HUES48 (cell line): ENCODE measurements at regions not wholly inside any gene's neighbourhood (a gene's known extent, or its start where the extent isn't known, plus 50 kb on each side); places are given as distances from the start of the nearest gene placed in this dataset.
"Not testable (repeated sequence)": the region's sequence is repeated elsewhere in the genome, so short reads cannot be mapped to it uniquely, and the experiment has no call there.

ENCODE experiments used
- H3K27ac ChIP-seq: one replicate; pipeline ENCODE4 v1.7.0; 2013; ENCODE audit warnings: low read depth, low read length, inconsistent platforms
- H3K27me3 ChIP-seq: 2 replicates; pipeline ENCODE4 v1.6.1; 2013; ENCODE audit warnings: mild to moderate bottlenecking, low read length; ENCODE audit not compliant: control insufficient read depth, insufficient read depth
- H3K36me3 ChIP-seq: 2 replicates; pipeline ENCODE4 v1.6.1; 2013; ENCODE audit warnings: low read length; ENCODE audit not compliant: control insufficient read depth, insufficient read depth
- H3K4me1 ChIP-seq: 2 replicates; pipeline ENCODE4 v1.6.1; 2013; ENCODE audit warnings: mild to moderate bottlenecking, low read length; ENCODE audit not compliant: control insufficient read depth, insufficient read depth
- H3K4me3 ChIP-seq: 2 replicates; pipeline ENCODE4 v1.5.1; 2013; ENCODE audit warnings: mild to moderate bottlenecking, low read depth, low read length
- H3K9ac ChIP-seq: 2 replicates; pipeline ENCODE4 v1.6.1; 2013; ENCODE audit warnings: mild to moderate bottlenecking, low read depth, low read length, moderate library complexity
- H3K9me3 ChIP-seq: 2 replicates; pipeline ENCODE4 v1.6.1; 2013; ENCODE audit warnings: low read length; ENCODE audit not compliant: control insufficient read depth, insufficient read depth

DNA sequence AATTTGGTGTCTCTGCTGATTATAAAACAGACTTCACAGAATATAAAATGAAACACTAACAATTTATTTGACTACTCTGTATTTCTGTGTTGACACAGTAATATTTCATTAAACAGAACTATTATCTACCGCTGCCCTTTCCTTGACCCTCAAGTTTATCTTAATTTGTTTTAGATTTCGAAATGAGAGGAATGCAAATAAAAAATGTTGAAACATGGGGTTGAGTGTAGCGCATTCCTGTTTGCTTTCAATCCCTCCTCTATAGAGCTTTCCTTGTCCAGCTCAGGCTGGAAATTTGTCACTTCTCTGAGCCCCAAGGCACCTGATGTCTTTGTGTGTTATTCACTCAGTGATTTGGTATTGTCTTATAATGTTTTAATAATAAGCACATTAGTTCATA lies 550.2 kb downstream of the ZBBX start:
- Histone ChIP-seq H3K27ac (no peak overlapping the region), H3K4me1 (no peaks in the 10 kb centered on the region), H3K36me3 (no peaks in the 10 kb centered on the region), H3K9me3 (no peaks in the 10 kb centered on the region), H3K9ac (no peak overlapping the region), H3K27me3 (no peaks in the 10 kb centered on the region), H3K4me3 (no peak overlapping the region)

DNA sequence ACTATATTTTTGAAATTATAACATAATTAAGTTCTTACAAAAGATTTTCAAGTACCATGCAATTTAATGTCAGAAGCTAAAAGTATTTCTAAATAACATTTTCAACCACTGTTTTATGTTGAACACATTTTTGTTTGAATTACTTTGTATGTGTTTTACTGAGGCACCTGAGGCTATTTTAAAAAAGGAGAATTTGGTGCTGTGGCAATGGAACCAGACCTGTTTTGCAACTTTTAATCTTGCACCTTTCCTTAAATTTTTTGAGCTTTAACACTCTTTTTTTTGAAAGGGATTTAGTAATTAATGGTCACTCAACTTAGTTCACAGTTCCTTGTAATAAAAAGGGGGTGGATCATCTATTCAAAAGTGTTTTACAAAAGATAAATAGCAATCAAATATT lies 561.6 kb downstream of the ZBBX start:
- no peak overlapping the region for H3K9ac ChIP-seq
- H3K27me3 ChIP-seq, result no peaks in the 10 kb centered on the region
- H3K4me1 ChIP-seq, result no peaks in the 10 kb centered on the region
- H3K9me3 ChIP-seq, result no peaks in the 10 kb centered on the region
- H3K4me3 ChIP-seq, result no peak overlapping the region
- no peak overlapping the region for H3K27ac ChIP-seq
- H3K36me3 ChIP-seq, result no peaks in the 10 kb centered on the region

DNA sequence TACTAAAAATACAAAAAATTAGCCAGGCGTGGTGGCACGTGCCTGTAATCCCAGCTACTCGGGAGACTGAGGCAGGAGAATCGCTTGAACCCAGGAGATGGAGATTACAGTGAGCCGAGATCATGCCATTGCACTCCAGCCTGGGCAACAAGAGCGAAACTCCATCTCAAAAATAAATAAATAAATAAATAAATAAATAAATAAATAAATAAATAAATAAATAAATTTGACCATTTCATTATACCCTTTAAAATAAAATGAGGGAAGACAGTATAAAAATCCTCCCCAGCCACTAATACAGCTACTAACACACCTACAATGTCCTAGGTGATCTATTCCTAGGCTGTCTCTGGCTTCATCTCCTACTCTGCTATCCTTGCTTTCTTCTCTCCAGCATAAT lies 562.8 kb downstream of the ZBBX start:
- H3K27ac ChIP-seq, H3K4me3 ChIP-seq, H3K9ac ChIP-seq, H3K9me3 ChIP-seq, H3K36me3 ChIP-seq, H3K27me3 ChIP-seq, H3K4me1 ChIP-seq: not testable (repeated sequence)

DNA sequence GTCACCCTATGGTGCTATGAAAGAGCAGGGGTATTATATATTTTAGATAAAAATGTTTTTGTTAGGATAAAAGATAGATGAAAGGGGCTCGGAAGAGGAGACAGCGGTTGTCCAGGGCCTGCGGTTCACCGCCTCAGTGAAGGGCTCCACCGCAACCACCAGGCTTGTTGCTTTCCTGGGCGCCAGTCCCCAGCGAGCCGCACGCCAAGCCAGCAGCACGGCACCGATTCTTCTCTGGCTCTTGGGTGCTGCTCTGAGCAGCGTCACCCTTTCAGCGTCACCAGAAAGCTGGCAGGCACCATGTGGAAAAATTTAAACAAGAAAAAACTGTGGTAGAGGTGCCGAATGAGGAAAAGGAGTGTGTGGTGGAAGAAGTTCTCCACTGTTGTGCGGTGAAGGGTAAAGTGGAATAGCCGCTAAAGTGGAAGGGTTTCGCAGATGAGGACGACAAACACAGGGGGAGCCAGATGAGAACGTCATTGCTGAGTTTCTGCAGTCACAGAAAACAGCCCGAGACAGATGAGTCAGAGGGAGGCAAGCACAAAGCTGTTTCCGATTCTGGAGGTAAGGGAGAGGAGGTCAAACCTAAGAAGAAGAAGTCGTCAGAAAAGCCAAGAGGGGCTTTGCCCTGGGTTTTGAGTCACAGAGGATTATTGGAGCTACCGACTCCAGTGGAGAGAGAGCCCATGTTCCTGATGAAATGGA lies 569.2 kb downstream of the ZBBX start:
- H3K36me3 ChIP-seq, result no peaks in the 10 kb centered on the region
- no peak overlapping the region for H3K27ac ChIP-seq
- H3K4me1 ChIP-seq, result no peaks in the 10 kb centered on the region
- H3K9ac ChIP-seq, result no peak overlapping the region
- H3K9me3 ChIP-seq, result no peaks in the 10 kb centered on the region
- no peaks in the 10 kb centered on the region for H3K27me3 ChIP-seq
- H3K4me3 ChIP-seq, result no peak overlapping the region

DNA sequence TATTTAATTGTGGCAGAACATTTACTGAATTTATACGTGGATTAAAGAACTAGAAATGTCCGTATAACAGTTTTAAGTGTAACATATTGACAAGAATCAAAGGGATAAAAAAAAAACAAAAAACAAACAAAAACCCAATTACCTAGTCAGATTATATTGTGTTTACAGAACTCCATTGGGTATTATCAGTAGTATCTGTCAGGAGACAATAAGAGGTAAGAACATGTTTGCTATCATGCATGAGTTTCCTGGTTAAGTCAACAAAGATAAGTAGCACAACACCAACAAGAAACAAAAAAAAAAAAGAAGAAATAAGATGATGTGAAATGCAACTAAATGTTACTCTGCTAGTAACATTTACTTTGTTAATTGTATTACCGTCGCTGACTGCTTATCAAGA lies 570.6 kb downstream of the ZBBX start:
- no peak overlapping the region for H3K9ac ChIP-seq
- H3K4me1 ChIP-seq, result no peaks in the 10 kb centered on the region
- H3K36me3 ChIP-seq, result no peaks in the 10 kb centered on the region
- no peak overlapping the region for H3K4me3 ChIP-seq
- H3K27ac ChIP-seq, result no peak overlapping the region
- no peaks in the 10 kb centered on the region for H3K27me3 ChIP-seq
- 0 out of 2 replicates have a peak, but pooled peaks cover 4% of the 10 kb centered on the region for H3K9me3 ChIP-seq

DNA sequence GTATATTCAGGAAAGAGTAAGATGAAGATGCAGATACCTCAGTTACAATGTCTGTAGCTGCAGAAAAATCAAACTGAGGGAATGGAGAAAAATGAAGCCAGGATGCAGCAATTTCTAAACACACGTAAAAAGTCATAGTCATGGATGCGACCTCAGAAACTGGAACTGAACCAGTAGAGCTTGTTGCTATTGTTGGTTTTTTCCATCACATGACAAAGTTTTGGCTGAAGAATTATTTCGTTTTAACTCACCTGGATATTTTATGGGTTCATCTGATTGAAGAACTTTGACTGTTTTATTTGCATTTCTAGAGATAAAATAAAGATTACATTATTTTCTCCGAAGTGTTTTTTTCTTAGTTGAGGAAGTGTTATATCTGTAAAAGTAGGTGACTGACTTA lies 591.2 kb downstream of the ZBBX start:
- H3K36me3 ChIP-seq, result no peaks in the 10 kb centered on the region
- no peaks in the 10 kb centered on the region for H3K27me3 ChIP-seq
- H3K4me3 ChIP-seq, result no peak overlapping the region
- no peaks in the 10 kb centered on the region for H3K9me3 ChIP-seq
- H3K4me1 ChIP-seq, result no peaks in the 10 kb centered on the region
- H3K27ac ChIP-seq, result no peak overlapping the region
- no peak overlapping the region for H3K9ac ChIP-seq

DNA sequence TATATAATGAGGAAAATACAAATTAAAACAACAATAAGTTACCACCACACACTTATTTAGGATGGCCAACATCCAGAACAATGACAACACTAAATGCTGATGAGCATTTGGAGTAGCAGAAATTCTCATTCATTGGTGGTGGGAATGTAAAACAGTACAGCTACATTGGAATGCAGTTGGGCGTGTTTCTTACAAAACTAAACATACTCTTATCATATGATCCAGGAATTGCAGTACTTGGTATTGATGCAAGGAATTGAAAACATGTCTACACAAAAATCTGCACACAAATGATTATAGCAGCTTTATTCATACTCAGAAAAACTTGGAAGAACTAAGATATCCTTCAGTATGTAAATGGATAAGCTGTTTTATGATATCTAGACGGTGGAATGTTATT lies 594.2 kb downstream of the ZBBX start:
- no peak overlapping the region for H3K27ac ChIP-seq
- H3K9me3 ChIP-seq, result no peaks in the 10 kb centered on the region
- H3K4me1 ChIP-seq, result no peaks in the 10 kb centered on the region
- no peaks in the 10 kb centered on the region for H3K36me3 ChIP-seq
- no peak overlapping the region for H3K4me3 ChIP-seq
- H3K9ac ChIP-seq, result no peak overlapping the region
- H3K27me3 ChIP-seq, result no peaks in the 10 kb centered on the region

DNA sequence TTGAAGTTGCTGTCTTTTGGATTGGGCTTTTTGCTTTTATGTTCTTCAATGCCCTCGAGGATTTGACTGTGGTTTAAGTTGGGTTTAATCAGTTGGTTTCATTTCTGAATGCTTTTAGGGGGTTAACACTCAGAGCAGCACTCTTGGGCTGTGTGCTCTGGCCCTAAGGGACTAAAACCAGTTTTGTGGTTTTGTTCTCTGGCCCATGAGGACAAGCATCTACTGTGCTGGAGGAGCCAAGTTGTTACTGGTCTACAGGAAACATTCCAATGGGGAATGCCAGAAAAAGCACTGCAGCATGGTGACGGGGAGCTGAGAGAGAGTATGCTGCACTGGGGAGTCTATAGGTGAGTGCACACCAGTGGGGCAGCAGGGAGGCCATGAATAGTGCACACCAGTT lies 596.9 kb downstream of the ZBBX start:
- H3K9me3 ChIP-seq, result no peaks in the 10 kb centered on the region
- H3K4me3 ChIP-seq, result no peak overlapping the region
- H3K27ac ChIP-seq, result no peak overlapping the region
- H3K4me1 ChIP-seq, result no peaks in the 10 kb centered on the region
- H3K27me3 ChIP-seq, result no peaks in the 10 kb centered on the region
- H3K36me3 ChIP-seq, result no peaks in the 10 kb centered on the region
- no peak overlapping the region for H3K9ac ChIP-seq

DNA sequence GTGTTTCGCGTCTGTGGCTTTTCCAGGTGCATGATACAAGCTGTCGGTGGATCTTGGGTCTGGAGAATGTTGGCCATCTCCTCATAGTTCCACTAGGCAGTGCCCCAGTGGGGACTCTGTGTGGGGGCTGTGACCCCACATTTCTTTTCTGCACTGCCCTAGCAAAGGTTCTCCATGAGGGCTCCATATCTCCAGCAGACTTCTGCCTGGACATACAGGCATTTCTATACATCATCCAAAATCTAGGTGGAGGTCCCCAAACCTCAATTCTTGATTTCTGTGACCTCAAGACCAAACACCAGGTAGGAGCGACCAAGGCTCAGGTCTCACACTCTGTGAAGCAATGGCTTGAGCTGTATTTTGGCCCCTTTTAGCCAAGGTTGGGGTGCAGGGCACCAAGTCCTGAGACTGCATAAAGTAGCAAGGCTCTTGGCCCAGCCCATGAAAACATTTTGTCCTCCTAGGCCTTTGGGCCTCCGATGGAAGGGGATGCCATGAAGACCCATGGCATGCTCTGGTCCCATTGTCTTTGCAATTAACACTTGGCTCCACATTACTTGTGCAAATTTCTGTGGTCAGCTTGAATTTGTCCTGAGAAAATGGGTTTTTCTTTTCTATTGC lies 615.3 kb downstream of the ZBBX start:
- H3K36me3 ChIP-seq, result no peaks in the 10 kb centered on the region
- no peaks in the 10 kb centered on the region for H3K27me3 ChIP-seq
- no peak overlapping the region for H3K27ac ChIP-seq
- H3K9me3 ChIP-seq, result peaks cover 24% of the 10 kb centered on the region
- H3K9ac ChIP-seq, result no peak overlapping the region
- no peak overlapping the region for H3K4me3 ChIP-seq
- H3K4me1 ChIP-seq, result no peaks in the 10 kb centered on the region

DNA sequence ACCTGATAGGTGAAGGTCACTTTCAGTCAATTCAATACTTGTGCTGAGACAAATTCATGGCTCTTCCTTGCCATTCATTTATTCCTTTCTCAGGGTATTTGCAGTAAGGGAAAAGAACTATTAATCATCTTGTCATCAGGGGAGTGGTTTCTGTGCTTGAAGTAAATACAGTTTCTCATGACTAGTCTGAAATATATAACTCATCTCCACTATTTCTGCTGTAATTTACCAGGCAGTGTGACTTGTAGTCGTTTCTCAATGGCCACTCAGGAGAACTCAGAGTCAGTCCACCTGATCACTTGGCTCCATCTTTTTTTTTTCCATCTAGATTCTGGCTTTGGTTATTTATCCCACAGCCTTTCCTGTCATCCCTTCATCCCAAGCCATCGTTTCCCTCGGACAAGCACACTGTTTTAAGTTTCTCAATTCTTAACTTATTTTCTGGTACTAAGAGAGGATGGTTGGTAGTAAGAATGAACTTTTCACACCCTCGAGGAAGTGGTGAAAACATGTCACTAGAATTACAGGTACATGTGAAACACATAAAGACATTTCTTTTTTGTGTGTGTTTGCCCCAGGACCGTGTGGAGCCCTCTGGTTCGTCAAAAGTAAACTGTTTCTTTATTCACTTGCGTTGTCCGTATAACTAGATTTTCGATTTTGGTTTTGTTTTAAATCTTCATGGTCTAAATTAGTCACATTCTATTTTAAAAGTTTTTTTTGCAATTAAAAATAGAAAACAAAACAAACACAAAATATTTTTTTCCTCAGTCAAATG lies 620.2 kb downstream of the ZBBX start:
- H3K36me3 ChIP-seq, result no peaks in the 10 kb centered on the region
- no peak overlapping the region for H3K27ac ChIP-seq
- no peak overlapping the region for H3K4me3 ChIP-seq
- H3K27me3 ChIP-seq, result no peaks in the 10 kb centered on the region
- H3K9ac ChIP-seq, result no peak overlapping the region
- no peaks in the 10 kb centered on the region for H3K4me1 ChIP-seq
- peaks cover 18% of the 10 kb centered on the region for H3K9me3 ChIP-seq

DNA sequence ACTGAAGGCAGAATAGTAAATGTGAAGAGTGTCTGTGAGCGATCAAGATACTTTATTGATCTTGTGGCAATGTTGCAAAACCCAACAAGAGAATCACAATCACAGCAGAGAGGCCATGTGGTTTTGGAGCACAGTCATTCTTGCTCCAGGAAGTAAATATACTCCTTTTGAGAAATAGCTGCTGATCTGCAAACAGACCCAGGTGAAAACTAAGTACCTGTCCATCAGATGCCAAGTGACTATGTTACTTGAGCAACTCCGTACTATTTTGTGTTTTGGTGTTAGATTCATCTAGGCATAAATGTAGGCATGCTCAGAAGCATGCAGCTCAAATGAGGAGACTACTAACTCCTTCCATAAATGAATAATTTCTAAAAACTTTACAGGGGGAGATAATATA lies 627.9 kb downstream of the ZBBX start:
- no peaks in the 10 kb centered on the region for H3K36me3 ChIP-seq
- H3K4me3 ChIP-seq, result no peak overlapping the region
- no peaks in the 10 kb centered on the region for H3K27me3 ChIP-seq
- H3K4me1 ChIP-seq, result no peaks in the 10 kb centered on the region
- H3K9ac ChIP-seq, result no peak overlapping the region
- H3K27ac ChIP-seq, result no peak overlapping the region
- peaks cover 7% of the 10 kb centered on the region; the same call in 1 of the 2 replicates for H3K9me3 ChIP-seq
